Panc1 (cell line): ENCODE measurements at regions not wholly inside any gene's neighbourhood (a gene's known extent, or its start where the extent isn't known, plus 50 kb on each side); places are given as distances from the start of the nearest gene placed in this dataset.

Source experiments
- ATAC-seq: fragments of 200-7000 bp; cut with Tn5 transposase; 2 replicates; pipeline ENCODE4 v1.9.1; 2020; ENCODE audit warnings: mild to moderate bottlenecking, moderate library complexity
- BruUV-seq: library from RNA; stranded (reverse); fragments of 400-500 nt; replicated peaks from 2 replicates; lab custom pipeline; 2021; lab: Mats Ljungman, UMichigan
- CTCF ChIA-PET: fragments of 300-600 bp; sonication (Branson Sonifier 250); formaldehyde crosslinking; loops from one replicate; lab custom pipeline; 2022; ENCODE audit warnings: antibody characterized with exemption; lab: Charles Lee
- POLR2A ChIA-PET: fragments of 300-600 bp; sonication (Branson Sonifier 250); formaldehyde crosslinking; loops from one replicate; lab custom pipeline; 2022; ENCODE audit warnings: antibody characterized with exemption; lab: Charles Lee
- DNase-seq: peaks from one replicate; pipeline ENCODE4 v3.0.0-alpha.2; 2010; ENCODE audit warnings: low read depth, low spot score
- H3K27ac ChIP-seq: 2 replicates; pipeline ENCODE4 v1.5.1; 2011; ENCODE audit warnings: mild to moderate bottlenecking, low read length, inconsistent platforms
- H3K27me3 ChIP-seq: fragments of 200-500 bp; sonication (Bioruptor generic); 2 replicates; pipeline ENCODE4 v1.6.0; 2014; ENCODE audit warnings: low read length, inconsistent platforms; ENCODE audit not compliant: control insufficient read depth, insufficient read depth
- H3K36me3 ChIP-seq: fragments of 200-500 bp; sonication (Bioruptor generic); 2 replicates; pipeline ENCODE4 v1.5.1; 2014; ENCODE audit warnings: inconsistent platforms, mild to moderate bottlenecking, low read length, moderate library complexity; ENCODE audit not compliant: control insufficient read depth, insufficient read depth
- H3K4me1 ChIP-seq: 2 replicates; pipeline ENCODE4 v1.5.1; 2011; ENCODE audit warnings: inconsistent platforms, mild to moderate bottlenecking, low read length, moderate library complexity; ENCODE audit not compliant: control insufficient read depth, insufficient read depth
- H3K4me3 ChIP-seq, 2 experiments: 2 replicates each; pipeline ENCODE4 v1.5.1; 2011 to 2012; ENCODE audit warnings: low read depth in 2 of 2, low read length in 2 of 2, mild to moderate bottlenecking in 2 of 2, inconsistent platforms in 1 of 2, moderate library complexity in 1 of 2
- H3K9me3 ChIP-seq: fragments of 200-500 bp; sonication (Bioruptor generic); 2 replicates; pipeline ENCODE4 v1.5.1; 2014; ENCODE audit warnings: low read depth, mild to moderate bottlenecking, inconsistent platforms, low read length, moderate library complexity; ENCODE audit not compliant: control insufficient read depth, insufficient read depth
- POLR2AphosphoS5 ChIP-seq: IDR thresholded peaks from 2 replicates; pipeline ENCODE4 v1.6.1; 2012; ENCODE audit warnings: mild to moderate bottlenecking, low read depth, low read length, moderate library complexity
- SIN3A ChIP-seq: IDR thresholded peaks from 2 replicates; pipeline ENCODE4 v1.6.1; 2012; ENCODE audit warnings: low read depth, mild to moderate bottlenecking, low read length, moderate library complexity, borderline replicate concordance; ENCODE audit not compliant: insufficient read depth
- TCF7L2 ChIP-seq: IDR thresholded peaks from 2 replicates; pipeline ENCODE4 v1.6.1; 2011; ENCODE audit warnings: mild to moderate bottlenecking, low read depth, low read length, inconsistent platforms
- in situ Hi-C: cut with HindIII; loops from 2 replicates; pipeline ENCODE4 v1.10.0; 2016; ENCODE audit warnings: low sequenced_read_pairs, low pct_unique_long_range_greater_than_20kb
- intact Hi-C: fragments of 100-400 bp; cut with micrococcal nuclease; formaldehyde crosslinking; loops from one replicate; pipeline ENCODE4 v1.10.0; 2022; ENCODE audit not compliant: unreplicated experiment
- TF ChIP-seq, protein P1 (sequence below), 2 experiments: IDR thresholded peaks; 2 replicates each; pipeline ENCODE4 v1.6.1; 2011 to 2012; ENCODE audit warnings: low read depth in 2 of 2, control low read depth in 1 of 2, low read length in 1 of 2, mild to moderate bottlenecking in 1 of 2, moderate library complexity in 1 of 2; ENCODE audit not compliant: insufficient read depth in 1 of 2
- TF ChIP-seq, protein P2 (sequence below): fragments of 450-650 bp; IDR thresholded peaks from 2 replicates; pipeline ENCODE4 v1.5.1; 2017; ENCODE audit warnings: mild to moderate bottlenecking

DNA sequence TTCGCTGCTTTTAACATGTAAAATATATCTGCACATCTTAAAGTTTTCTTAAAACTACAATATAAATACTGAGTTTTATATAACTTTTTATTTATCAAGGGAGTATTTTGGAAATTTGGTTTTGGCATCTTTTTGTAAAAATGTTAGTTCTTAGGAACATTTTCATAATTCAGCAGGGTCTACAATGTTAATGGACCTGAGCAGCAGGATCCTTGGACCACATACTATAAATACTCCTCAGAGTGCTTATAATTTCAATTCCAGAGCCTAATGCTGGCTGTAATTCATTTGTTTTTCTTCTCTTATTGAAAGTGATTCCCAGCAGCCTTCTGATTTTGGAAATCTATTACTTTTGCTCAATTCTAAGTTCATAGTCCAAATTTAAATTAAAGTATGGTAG is 1216.2 kb downstream of the MAT2B start:
- Histone ChIP-seq H3K4me3 (no peak overlapping the region), H3K4me1 (no peaks in the 10 kb centered on the region), H3K36me3 (no peaks in the 10 kb centered on the region), H3K9me3 (no peaks in the 10 kb centered on the region), H3K27ac (no peak overlapping the region), H3K27me3 (no peaks in the 10 kb centered on the region)
- ChIA-PET CTCF (no interaction called here), POLR2A (no interaction called here)
- in situ Hi-C loops, result no loop called here
- BruUV-seq, result no TSS peak
- intact Hi-C loops, result no loop called here
- no peak for DNase-seq
- TF ChIP-seq POLR2AphosphoS5, result no peak
- no peak for TF ChIP-seq TCF7L2
- no peak for ATAC-seq

DNA sequence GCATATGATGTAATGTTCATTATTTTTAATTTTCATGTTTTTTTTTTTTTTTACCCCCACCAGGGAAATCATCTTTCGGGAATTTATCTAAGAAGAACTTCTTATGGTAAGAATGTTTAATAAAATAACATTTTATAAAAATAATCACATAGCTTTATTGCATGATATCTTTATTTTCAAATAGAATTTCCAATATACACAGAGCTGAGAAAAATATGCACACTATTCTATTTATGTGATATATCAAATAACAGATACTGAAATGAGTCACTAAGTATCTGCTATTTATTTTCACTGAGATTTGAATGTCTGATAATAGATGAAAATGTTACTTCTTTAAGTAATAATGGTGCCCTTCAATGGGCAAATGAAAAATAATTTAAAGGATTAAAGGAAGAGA is 1217.3 kb downstream of the MAT2B start:
- POLR2A ChIA-PET, result no interaction called here

DNA sequence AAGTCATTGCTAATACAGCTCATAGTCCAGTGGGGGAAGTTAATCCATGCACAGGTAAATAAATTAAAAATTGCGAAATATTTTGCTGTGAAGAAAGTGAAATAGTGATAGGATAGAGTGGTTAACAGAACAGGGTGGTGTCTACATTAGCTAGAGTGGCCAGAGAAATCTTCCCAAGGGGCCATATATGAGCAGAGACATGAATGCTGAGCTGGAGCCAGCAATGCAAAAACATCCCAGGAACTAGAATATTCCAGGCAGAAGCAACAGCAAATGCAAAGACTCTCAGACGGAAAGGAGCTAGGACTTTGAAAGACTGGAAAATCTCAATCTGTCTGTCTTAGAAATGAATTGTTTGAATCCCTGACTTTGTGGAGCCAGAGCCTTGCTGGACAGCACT is 1221.6 kb downstream of the MAT2B start:
- TF ChIP-seq TCF7L2 (no peak), POLR2AphosphoS5 (no peak)
- TF ChIP-seq, protein P1, sequence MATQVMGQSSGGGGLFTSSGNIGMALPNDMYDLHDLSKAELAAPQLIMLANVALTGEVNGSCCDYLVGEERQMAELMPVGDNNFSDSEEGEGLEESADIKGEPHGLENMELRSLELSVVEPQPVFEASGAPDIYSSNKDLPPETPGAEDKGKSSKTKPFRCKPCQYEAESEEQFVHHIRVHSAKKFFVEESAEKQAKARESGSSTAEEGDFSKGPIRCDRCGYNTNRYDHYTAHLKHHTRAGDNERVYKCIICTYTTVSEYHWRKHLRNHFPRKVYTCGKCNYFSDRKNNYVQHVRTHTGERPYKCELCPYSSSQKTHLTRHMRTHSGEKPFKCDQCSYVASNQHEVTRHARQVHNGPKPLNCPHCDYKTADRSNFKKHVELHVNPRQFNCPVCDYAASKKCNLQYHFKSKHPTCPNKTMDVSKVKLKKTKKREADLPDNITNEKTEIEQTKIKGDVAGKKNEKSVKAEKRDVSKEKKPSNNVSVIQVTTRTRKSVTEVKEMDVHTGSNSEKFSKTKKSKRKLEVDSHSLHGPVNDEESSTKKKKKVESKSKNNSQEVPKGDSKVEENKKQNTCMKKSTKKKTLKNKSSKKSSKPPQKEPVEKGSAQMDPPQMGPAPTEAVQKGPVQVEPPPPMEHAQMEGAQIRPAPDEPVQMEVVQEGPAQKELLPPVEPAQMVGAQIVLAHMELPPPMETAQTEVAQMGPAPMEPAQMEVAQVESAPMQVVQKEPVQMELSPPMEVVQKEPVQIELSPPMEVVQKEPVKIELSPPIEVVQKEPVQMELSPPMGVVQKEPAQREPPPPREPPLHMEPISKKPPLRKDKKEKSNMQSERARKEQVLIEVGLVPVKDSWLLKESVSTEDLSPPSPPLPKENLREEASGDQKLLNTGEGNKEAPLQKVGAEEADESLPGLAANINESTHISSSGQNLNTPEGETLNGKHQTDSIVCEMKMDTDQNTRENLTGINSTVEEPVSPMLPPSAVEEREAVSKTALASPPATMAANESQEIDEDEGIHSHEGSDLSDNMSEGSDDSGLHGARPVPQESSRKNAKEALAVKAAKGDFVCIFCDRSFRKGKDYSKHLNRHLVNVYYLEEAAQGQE (IDR thresholded peaks at IDR 0.05; ENCODE audit: insufficient read depth in 1 of 2, low read depth in 2 of 2, low read length in 1 of 2), result no peak
- Histone ChIP-seq H3K4me3 (no peak overlapping the region), H3K27ac (no peak overlapping the region), H3K36me3 (no peaks in the 10 kb centered on the region), H3K27me3 (no peaks in the 10 kb centered on the region), H3K9me3 (no peaks in the 10 kb centered on the region), H3K4me1 (no peaks in the 10 kb centered on the region)
- POLR2A ChIA-PET, result no interaction called here
- intact Hi-C loops (no loop called here), in situ Hi-C loops (no loop called here)
- DNase-seq (no peak), ATAC-seq (no peak)
- BruUV-seq, result no TSS peak
- CTCF ChIA-PET, result no interaction called here

More for the DNA sequence above, 1217.3 kb downstream of the MAT2B start:
- Histone ChIP-seq H3K4me3 (no peak overlapping the region), H3K27me3 (no peaks in the 10 kb centered on the region), H3K36me3 (no peaks in the 10 kb centered on the region), H3K27ac (no peak overlapping the region), H3K4me1 (no peaks in the 10 kb centered on the region), H3K9me3 (no peaks in the 10 kb centered on the region)
- CTCF ChIA-PET, result no interaction called here
- TF ChIP-seq, protein P1 (IDR thresholded peaks at IDR 0.05; ENCODE audit: insufficient read depth in 1 of 2, low read depth in 2 of 2, low read length in 1 of 2), result no peak
- no peak for TF ChIP-seq SIN3A
- no peak for TF ChIP-seq TCF7L2
- TF ChIP-seq POLR2AphosphoS5, result no peak
- TF ChIP-seq, protein P2, sequence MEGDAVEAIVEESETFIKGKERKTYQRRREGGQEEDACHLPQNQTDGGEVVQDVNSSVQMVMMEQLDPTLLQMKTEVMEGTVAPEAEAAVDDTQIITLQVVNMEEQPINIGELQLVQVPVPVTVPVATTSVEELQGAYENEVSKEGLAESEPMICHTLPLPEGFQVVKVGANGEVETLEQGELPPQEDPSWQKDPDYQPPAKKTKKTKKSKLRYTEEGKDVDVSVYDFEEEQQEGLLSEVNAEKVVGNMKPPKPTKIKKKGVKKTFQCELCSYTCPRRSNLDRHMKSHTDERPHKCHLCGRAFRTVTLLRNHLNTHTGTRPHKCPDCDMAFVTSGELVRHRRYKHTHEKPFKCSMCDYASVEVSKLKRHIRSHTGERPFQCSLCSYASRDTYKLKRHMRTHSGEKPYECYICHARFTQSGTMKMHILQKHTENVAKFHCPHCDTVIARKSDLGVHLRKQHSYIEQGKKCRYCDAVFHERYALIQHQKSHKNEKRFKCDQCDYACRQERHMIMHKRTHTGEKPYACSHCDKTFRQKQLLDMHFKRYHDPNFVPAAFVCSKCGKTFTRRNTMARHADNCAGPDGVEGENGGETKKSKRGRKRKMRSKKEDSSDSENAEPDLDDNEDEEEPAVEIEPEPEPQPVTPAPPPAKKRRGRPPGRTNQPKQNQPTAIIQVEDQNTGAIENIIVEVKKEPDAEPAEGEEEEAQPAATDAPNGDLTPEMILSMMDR, result no peak
- no peak for DNase-seq
- in situ Hi-C loops, result no loop called here
- no peak for ATAC-seq
- intact Hi-C loops, result no loop called here
- no TSS peak for BruUV-seq
